ENCODE measurements at regions not wholly inside any gene's neighbourhood (a gene's known extent, or its start where the extent isn't known, plus 50 kb on each side); places are given as distances from the start of the nearest gene placed in this dataset.

DNA sequence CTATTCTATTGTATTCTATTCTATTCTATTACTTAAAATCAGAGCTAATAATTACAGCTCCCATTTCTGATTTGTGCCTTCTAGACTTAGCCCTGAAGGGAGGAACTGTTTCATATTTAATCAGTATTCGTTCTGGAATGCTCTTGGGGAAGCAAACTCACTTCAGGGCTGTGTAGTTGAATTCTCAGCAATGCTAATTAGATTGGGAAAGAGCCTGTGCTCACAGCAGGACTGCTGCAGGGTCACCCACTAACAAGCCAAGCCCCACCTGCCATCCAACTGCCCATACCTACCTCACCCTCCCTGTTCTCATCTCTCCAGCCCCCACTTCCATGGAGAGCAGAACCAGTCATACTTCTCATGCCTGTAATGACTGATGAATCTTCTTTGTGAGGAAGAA lies 464.2 kb downstream of the PTPRU start:
- no peak for DNase-seq (ENCODE audit: low read depth)
- TF ChIP-seq, protein P1, sequence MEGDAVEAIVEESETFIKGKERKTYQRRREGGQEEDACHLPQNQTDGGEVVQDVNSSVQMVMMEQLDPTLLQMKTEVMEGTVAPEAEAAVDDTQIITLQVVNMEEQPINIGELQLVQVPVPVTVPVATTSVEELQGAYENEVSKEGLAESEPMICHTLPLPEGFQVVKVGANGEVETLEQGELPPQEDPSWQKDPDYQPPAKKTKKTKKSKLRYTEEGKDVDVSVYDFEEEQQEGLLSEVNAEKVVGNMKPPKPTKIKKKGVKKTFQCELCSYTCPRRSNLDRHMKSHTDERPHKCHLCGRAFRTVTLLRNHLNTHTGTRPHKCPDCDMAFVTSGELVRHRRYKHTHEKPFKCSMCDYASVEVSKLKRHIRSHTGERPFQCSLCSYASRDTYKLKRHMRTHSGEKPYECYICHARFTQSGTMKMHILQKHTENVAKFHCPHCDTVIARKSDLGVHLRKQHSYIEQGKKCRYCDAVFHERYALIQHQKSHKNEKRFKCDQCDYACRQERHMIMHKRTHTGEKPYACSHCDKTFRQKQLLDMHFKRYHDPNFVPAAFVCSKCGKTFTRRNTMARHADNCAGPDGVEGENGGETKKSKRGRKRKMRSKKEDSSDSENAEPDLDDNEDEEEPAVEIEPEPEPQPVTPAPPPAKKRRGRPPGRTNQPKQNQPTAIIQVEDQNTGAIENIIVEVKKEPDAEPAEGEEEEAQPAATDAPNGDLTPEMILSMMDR (IDR thresholded peaks at IDR 0.05; ENCODE audit: low read depth, low read length, missing control alignments): no peak
- no peak overlapping the region for H3K4me3 ChIP-seq (ENCODE audit: low read depth, low read length)
- in situ Hi-C loops (cut with HindIII; ENCODE audit: low sequenced_read_pairs): loop anchor here (25.0 kb wide), 2 partner anchors 463 to 1212 kb away; partner anchors contain the start of genes MECR, PTPRU and SDC3

DNA sequence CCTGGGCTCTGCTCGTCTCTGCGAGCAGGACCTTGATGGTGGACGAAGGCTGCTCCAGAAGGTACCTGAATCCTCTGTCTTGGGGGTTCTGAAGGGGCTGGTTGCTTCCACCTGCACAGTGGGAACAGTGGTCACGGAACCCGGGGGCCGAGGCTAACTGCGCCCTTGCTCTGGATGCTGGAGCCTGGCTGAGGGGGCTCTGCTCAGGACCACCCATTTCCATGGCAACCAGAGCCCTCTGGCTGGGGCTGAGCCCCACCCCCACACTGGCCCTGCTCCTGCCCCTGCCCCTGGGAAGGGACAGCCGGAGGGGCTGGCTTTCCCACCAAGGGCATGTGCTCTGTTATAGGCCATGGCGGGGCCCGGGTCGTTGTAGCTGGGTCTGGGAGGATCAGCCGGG lies 462.3 kb downstream of the PTPRU start:
- H3K4me3 ChIP-seq (ENCODE audit: low read depth, low read length): no peak overlapping the region
- in situ Hi-C loops (cut with HindIII; ENCODE audit: low sequenced_read_pairs): no loop called here
- TF ChIP-seq, protein P1 (IDR thresholded peaks at IDR 0.05; ENCODE audit: low read depth, low read length, missing control alignments): no peak
- DNase-seq (ENCODE audit: low read depth): no peak

DNA sequence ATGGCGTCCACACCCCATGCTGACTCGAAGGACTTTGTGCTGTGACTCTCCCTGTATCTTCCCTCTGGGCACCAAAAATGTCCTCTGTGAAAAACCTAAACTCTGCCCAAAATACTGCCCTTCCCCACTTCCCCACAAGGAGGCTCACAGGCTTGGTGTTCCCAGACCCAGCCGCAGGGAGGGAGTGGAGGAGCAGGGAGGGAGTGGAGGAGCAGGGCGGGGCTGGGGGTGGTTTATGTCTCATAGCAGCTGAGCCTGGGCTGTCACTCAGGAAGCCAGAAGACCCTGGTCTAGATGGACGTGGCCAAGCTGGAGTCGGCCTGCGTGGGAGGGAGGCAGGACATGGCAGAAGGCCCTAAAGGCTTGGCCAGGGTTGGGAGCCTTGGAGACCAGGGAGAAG lies 461.7 kb downstream of the PTPRU start:
- DNase-seq (ENCODE audit: low read depth): no peak
- H3K4me3 ChIP-seq (ENCODE audit: low read depth, low read length): no peak overlapping the region
- TF ChIP-seq, protein P1 (IDR thresholded peaks at IDR 0.05; ENCODE audit: low read depth, low read length, missing control alignments): peak; percentile 79
- in situ Hi-C loops (cut with HindIII; ENCODE audit: low sequenced_read_pairs): no loop called here

- TF ChIP-seq, protein P1 (IDR thresholded peaks at IDR 0.05; ENCODE audit: low read depth, low read length, missing control alignments): no peak
- no peak overlapping the region for H3K4me3 ChIP-seq (ENCODE audit: low read depth, low read length)
- in situ Hi-C loops (cut with HindIII; ENCODE audit: low sequenced_read_pairs): no loop called here
- DNase-seq (ENCODE audit: low read depth): no peak
Observed at GRCh38 chr1:29697391-29697780, 461.1 kb downstream of the PTPRU start.

- in situ Hi-C loops (cut with HindIII; ENCODE audit: low sequenced_read_pairs): no loop called here
- DNase-seq (ENCODE audit: low read depth): no peak
Observed at GRCh38 chr1:29696656-29697390, 460.5 kb downstream of the PTPRU start.

GRCh38 chr1:29695803-29696202 lies 459.5 kb downstream of the PTPRU start:
- H3K4me3 ChIP-seq (ENCODE audit: low read depth, low read length): no peak overlapping the region
- in situ Hi-C loops (cut with HindIII; ENCODE audit: low sequenced_read_pairs): no loop called here
- TF ChIP-seq, protein P1 (IDR thresholded peaks at IDR 0.05; ENCODE audit: low read depth, low read length, missing control alignments): no peak
- DNase-seq (ENCODE audit: low read depth): no peak

More at GRCh38 chr1:29696656-29697390, 460.5 kb downstream of the PTPRU start:
- no peak overlapping the region for H3K4me3 ChIP-seq (ENCODE audit: low read depth, low read length)
- TF ChIP-seq, protein P1 (IDR thresholded peaks at IDR 0.05; ENCODE audit: low read depth, low read length, missing control alignments): no peak
